H1 (cell line): ENCODE measurements at regions not wholly inside any gene's neighbourhood (a gene's known extent, or its start where the extent isn't known, plus 50 kb on each side); places are given as distances from the start of the nearest gene placed in this dataset.

Experiments
- JUND ChIP-seq: IDR thresholded peaks from 2 replicates; pipeline ENCODE4 v1.6.1; 2011; ENCODE audit warnings: mild to moderate bottlenecking, improper control_type of control experiment, low read length
- SP2 ChIP-seq: IDR thresholded peaks from 2 replicates; pipeline ENCODE4 v1.6.1; 2012; ENCODE audit warnings: mild to moderate bottlenecking, low read length, inconsistent platforms
- TF ChIP-seq, protein P1 (sequence below): fragments of 300-600 bp; sonication (generic); IDR thresholded peaks from 2 replicates; pipeline ENCODE4 v1.7.1; 2012; ENCODE audit warnings: low read length, moderate library complexity, mild to moderate bottlenecking, inconsistent platforms; ENCODE audit not compliant: insufficient replicate concordance
- TF ChIP-seq, protein P2 (sequence below): IDR thresholded peaks from 2 replicates; pipeline ENCODE4 v1.6.1; 2012; ENCODE audit warnings: low read length, inconsistent platforms

GRCh38 chr6:14828201-14828611 lies 417.7 kb upstream of the JARID2 start (continued):
- TF ChIP-seq, protein P1, sequence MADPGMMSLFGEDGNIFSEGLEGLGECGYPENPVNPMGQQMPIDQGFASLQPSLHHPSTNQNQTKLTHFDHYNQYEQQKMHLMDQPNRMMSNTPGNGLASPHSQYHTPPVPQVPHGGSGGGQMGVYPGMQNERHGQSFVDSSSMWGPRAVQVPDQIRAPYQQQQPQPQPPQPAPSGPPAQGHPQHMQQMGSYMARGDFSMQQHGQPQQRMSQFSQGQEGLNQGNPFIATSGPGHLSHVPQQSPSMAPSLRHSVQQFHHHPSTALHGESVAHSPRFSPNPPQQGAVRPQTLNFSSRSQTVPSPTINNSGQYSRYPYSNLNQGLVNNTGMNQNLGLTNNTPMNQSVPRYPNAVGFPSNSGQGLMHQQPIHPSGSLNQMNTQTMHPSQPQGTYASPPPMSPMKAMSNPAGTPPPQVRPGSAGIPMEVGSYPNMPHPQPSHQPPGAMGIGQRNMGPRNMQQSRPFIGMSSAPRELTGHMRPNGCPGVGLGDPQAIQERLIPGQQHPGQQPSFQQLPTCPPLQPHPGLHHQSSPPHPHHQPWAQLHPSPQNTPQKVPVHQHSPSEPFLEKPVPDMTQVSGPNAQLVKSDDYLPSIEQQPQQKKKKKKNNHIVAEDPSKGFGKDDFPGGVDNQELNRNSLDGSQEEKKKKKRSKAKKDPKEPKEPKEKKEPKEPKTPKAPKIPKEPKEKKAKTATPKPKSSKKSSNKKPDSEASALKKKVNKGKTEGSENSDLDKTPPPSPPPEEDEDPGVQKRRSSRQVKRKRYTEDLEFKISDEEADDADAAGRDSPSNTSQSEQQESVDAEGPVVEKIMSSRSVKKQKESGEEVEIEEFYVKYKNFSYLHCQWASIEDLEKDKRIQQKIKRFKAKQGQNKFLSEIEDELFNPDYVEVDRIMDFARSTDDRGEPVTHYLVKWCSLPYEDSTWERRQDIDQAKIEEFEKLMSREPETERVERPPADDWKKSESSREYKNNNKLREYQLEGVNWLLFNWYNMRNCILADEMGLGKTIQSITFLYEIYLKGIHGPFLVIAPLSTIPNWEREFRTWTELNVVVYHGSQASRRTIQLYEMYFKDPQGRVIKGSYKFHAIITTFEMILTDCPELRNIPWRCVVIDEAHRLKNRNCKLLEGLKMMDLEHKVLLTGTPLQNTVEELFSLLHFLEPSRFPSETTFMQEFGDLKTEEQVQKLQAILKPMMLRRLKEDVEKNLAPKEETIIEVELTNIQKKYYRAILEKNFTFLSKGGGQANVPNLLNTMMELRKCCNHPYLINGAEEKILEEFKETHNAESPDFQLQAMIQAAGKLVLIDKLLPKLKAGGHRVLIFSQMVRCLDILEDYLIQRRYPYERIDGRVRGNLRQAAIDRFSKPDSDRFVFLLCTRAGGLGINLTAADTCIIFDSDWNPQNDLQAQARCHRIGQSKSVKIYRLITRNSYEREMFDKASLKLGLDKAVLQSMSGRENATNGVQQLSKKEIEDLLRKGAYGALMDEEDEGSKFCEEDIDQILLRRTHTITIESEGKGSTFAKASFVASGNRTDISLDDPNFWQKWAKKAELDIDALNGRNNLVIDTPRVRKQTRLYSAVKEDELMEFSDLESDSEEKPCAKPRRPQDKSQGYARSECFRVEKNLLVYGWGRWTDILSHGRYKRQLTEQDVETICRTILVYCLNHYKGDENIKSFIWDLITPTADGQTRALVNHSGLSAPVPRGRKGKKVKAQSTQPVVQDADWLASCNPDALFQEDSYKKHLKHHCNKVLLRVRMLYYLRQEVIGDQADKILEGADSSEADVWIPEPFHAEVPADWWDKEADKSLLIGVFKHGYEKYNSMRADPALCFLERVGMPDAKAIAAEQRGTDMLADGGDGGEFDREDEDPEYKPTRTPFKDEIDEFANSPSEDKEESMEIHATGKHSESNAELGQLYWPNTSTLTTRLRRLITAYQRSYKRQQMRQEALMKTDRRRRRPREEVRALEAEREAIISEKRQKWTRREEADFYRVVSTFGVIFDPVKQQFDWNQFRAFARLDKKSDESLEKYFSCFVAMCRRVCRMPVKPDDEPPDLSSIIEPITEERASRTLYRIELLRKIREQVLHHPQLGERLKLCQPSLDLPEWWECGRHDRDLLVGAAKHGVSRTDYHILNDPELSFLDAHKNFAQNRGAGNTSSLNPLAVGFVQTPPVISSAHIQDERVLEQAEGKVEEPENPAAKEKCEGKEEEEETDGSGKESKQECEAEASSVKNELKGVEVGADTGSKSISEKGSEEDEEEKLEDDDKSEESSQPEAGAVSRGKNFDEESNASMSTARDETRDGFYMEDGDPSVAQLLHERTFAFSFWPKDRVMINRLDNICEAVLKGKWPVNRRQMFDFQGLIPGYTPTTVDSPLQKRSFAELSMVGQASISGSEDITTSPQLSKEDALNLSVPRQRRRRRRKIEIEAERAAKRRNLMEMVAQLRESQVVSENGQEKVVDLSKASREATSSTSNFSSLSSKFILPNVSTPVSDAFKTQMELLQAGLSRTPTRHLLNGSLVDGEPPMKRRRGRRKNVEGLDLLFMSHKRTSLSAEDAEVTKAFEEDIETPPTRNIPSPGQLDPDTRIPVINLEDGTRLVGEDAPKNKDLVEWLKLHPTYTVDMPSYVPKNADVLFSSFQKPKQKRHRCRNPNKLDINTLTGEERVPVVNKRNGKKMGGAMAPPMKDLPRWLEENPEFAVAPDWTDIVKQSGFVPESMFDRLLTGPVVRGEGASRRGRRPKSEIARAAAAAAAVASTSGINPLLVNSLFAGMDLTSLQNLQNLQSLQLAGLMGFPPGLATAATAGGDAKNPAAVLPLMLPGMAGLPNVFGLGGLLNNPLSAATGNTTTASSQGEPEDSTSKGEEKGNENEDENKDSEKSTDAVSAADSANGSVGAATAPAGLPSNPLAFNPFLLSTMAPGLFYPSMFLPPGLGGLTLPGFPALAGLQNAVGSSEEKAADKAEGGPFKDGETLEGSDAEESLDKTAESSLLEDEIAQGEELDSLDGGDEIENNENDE = no peak
- TF ChIP-seq, protein P2, sequence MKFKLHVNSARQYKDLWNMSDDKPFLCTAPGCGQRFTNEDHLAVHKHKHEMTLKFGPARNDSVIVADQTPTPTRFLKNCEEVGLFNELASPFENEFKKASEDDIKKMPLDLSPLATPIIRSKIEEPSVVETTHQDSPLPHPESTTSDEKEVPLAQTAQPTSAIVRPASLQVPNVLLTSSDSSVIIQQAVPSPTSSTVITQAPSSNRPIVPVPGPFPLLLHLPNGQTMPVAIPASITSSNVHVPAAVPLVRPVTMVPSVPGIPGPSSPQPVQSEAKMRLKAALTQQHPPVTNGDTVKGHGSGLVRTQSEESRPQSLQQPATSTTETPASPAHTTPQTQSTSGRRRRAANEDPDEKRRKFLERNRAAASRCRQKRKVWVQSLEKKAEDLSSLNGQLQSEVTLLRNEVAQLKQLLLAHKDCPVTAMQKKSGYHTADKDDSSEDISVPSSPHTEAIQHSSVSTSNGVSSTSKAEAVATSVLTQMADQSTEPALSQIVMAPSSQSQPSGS = no peak
- TF ChIP-seq SP2 = no peak
- no peak for TF ChIP-seq JUND
